Adrenal gland (tissue), 5 donors: ENCODE measurements at regions not wholly inside any gene's neighbourhood (a gene's known extent, or its start where the extent isn't known, plus 50 kb on each side); places are given as distances from the start of the nearest gene placed in this dataset.

Experiments used
- POLR2A ChIP-seq, 2 donors: fragments of 450-650 bp; IDR thresholded peaks; one replicate each; pipeline ENCODE4 v1.6.1; 2017; ENCODE audit warnings: antibody characterized with exemption in 2 of 2, mild to moderate bottlenecking in 2 of 2, moderate library complexity in 1 of 2
- TF ChIP-seq, protein P1 (sequence below), 6 experiments: fragments of 450-650 bp in 4 of 6; fragments of 200-600 bp in 2 of 6; sonication (generic) in 1 of 6; IDR thresholded peaks; 1 replicate in 5 of 6; 2 replicates in 1 of 6; pipeline versions ENCODE4 v1.5.1 to v1.8.0; 2016 to 2021; ENCODE audit warnings: antibody characterized with exemption in 6 of 6, mild to moderate bottlenecking in 2 of 6, moderate library complexity in 1 of 6
- donor health status: DM: no; HTN: no; CAD: no.

DNA sequence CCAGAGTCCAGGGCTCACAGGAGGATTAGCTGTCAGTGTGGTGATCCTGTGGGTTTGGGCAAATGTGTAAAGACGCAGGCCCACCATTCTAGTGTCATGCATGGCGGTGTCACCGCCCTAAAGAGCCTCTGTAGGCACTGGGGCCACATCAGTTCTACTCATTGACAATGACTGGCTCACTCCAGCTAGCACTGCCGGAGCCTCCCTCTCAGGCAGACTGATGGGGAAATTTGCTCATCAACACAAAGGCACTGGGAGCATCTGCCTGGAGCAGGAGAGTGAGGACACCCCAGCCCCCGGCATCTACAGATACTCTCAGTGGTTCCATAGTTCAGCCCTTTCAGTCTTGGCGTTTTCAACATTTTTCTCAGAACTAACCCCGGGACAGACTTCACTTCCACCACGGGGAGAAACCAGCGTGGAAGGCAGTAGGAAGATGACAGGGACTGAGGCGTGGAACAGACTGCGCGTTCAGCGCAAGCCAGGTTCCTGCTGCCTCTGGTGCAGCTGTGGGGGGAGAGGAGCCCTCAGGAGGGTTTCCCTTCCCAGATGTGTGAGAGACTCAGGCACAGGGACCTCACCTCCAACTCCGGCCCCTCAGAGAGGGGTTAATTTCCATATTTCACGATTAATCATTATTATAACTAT is 256.6 kb downstream of the RBFOX3 start:
- TF ChIP-seq, protein P1, sequence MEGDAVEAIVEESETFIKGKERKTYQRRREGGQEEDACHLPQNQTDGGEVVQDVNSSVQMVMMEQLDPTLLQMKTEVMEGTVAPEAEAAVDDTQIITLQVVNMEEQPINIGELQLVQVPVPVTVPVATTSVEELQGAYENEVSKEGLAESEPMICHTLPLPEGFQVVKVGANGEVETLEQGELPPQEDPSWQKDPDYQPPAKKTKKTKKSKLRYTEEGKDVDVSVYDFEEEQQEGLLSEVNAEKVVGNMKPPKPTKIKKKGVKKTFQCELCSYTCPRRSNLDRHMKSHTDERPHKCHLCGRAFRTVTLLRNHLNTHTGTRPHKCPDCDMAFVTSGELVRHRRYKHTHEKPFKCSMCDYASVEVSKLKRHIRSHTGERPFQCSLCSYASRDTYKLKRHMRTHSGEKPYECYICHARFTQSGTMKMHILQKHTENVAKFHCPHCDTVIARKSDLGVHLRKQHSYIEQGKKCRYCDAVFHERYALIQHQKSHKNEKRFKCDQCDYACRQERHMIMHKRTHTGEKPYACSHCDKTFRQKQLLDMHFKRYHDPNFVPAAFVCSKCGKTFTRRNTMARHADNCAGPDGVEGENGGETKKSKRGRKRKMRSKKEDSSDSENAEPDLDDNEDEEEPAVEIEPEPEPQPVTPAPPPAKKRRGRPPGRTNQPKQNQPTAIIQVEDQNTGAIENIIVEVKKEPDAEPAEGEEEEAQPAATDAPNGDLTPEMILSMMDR (IDR thresholded peaks at IDR 0.05): no peak
- no peak for TF ChIP-seq POLR2A (IDR thresholded peaks at IDR 0.05)
